ENCODE measurements at regions not wholly inside any gene's neighbourhood (a gene's known extent, or its start where the extent isn't known, plus 50 kb on each side); places are given as distances from the start of the nearest gene placed in this dataset.
"Not testable (repeated sequence)": the region's sequence is repeated elsewhere in the genome, so short reads cannot be mapped to it uniquely, and the experiment has no call there.

- DNase-seq: no peak
Observed at GRCh38 chr12:116361414-116362223, 84.1 kb upstream of the MED13L start.

- no peak for DNase-seq
Observed at GRCh38 chr12:116365114-116365513, 87.6 kb upstream of the MED13L start.

- DNase-seq: no peak
Observed at GRCh38 chr12:116365606-116366455, 88.3 kb upstream of the MED13L start.

GRCh38 chr12:116366456-116366776 lies 88.9 kb upstream of the MED13L start:
- no peak for DNase-seq

- DNase-seq: no peak
Observed at GRCh38 chr12:116366824-116367223, 89.3 kb upstream of the MED13L start.

GRCh38 chr12:116368196-116369194 lies 91.0 kb upstream of the MED13L start:
- no peak for DNase-seq

- DNase-seq: no peak
Observed at GRCh38 chr12:116370004-116370404, 92.5 kb upstream of the MED13L start.

- DNase-seq: no peak
Observed at GRCh38 chr12:116370886-116371580, 93.5 kb upstream of the MED13L start.

GRCh38 chr12:116372815-116373214 lies 95.3 kb upstream of the MED13L start:
- no peak for DNase-seq

- DNase-seq: no peak
Observed at GRCh38 chr12:116373572-116374206, 96.2 kb upstream of the MED13L start.

- DNase-seq: no peak
Observed at GRCh38 chr12:116374207-116374606, 96.7 kb upstream of the MED13L start.

- DNase-seq: no peak
Observed at GRCh38 chr12:116375278-116375842, 97.9 kb upstream of the MED13L start.

- DNase-seq: peak; percentile 52
Observed at GRCh38 chr12:116376354-116377193, 99.1 kb upstream of the MED13L start.

- DNase-seq: not testable (repeated sequence)
Observed at GRCh38 chr12:116377194-116377571, 99.7 kb upstream of the MED13L start.

GRCh38 chr12:116378002-116378401 lies 100.5 kb upstream of the MED13L start:
- DNase-seq: no peak

GRCh38 chr12:116380108-116380507 lies 102.6 kb upstream of the MED13L start:
- no peak for DNase-seq

- not testable (repeated sequence) for DNase-seq
Observed at GRCh38 chr12:116380740-116381139, 103.2 kb upstream of the MED13L start.

- no peak for DNase-seq
Observed at GRCh38 chr12:116381240-116381743, 103.8 kb upstream of the MED13L start.

GRCh38 chr12:116381744-116382685 lies 104.5 kb upstream of the MED13L start:
- DNase-seq: peak; percentile 61
